M059J (cell line): ENCODE measurements at regions not wholly inside any gene's neighbourhood (a gene's known extent, or its start where the extent isn't known, plus 50 kb on each side); places are given as distances from the start of the nearest gene placed in this dataset.

Experiments
- DNase-seq: peaks from one replicate; pipeline ENCODE4 v3.0.0-alpha.2; 2012; ENCODE audit warnings: low read depth

GRCh38 chr10:108436096-108436495 is 1271.6 kb upstream of the SORCS1 start:
- DNase-seq = no peak

- peak; percentile 43 for DNase-seq
These were observed 1270.2 kb upstream of the SORCS1 start for GRCh38 chr10:108434559-108435252.

- DNase-seq = peak; percentile 44
These were observed 1262.6 kb upstream of the SORCS1 start for GRCh38 chr10:108427146-108427545.

GRCh38 chr10:108425283-108425964 is 1260.9 kb upstream of the SORCS1 start:
- no peak for DNase-seq

- DNase-seq = peak; percentile 42
These were observed 1260.2 kb upstream of the SORCS1 start for GRCh38 chr10:108424656-108425055.

- DNase-seq = no peak
These were observed 1257.8 kb upstream of the SORCS1 start for GRCh38 chr10:108422286-108422685.

- peak; percentile 16 for DNase-seq
These were observed 1256.8 kb upstream of the SORCS1 start for GRCh38 chr10:108421266-108421665.

GRCh38 chr10:108413954-108414353 is 1249.4 kb upstream of the SORCS1 start:
- DNase-seq = no peak

GRCh38 chr10:108412323-108412722 is 1247.8 kb upstream of the SORCS1 start:
- no peak for DNase-seq

GRCh38 chr10:108411894-108412293 is 1247.4 kb upstream of the SORCS1 start:
- no peak for DNase-seq

GRCh38 chr10:108411206-108411605 is 1246.7 kb upstream of the SORCS1 start:
- DNase-seq = peak; percentile 24

GRCh38 chr10:108410236-108410635 is 1245.7 kb upstream of the SORCS1 start:
- DNase-seq = no peak

GRCh38 chr10:108409306-108409705 is 1244.8 kb upstream of the SORCS1 start:
- DNase-seq = no peak

GRCh38 chr10:108404155-108404554 is 1239.6 kb upstream of the SORCS1 start:
- no peak for DNase-seq

- no peak for DNase-seq
These were observed 1235.0 kb upstream of the SORCS1 start for GRCh38 chr10:108399465-108399864.

- DNase-seq = peak; percentile 72
These were observed 1228.6 kb upstream of the SORCS1 start for GRCh38 chr10:108393089-108393488.

GRCh38 chr10:108392286-108392685 is 1227.8 kb upstream of the SORCS1 start:
- peak; percentile 32 for DNase-seq

- peak; percentile 49 for DNase-seq
These were observed 1224.2 kb upstream of the SORCS1 start for GRCh38 chr10:108388706-108389105.

GRCh38 chr10:108385963-108386362 is 1221.5 kb upstream of the SORCS1 start:
- no peak for DNase-seq

- DNase-seq = no peak
These were observed 1219.9 kb upstream of the SORCS1 start for GRCh38 chr10:108384378-108384777.

- DNase-seq = no peak
These were observed 1214.3 kb upstream of the SORCS1 start for GRCh38 chr10:108378779-108379178.

- DNase-seq = peak; percentile 28
These were observed 1211.2 kb upstream of the SORCS1 start for GRCh38 chr10:108375691-108376090.

- DNase-seq = no peak
These were observed 1210.5 kb upstream of the SORCS1 start for GRCh38 chr10:108374991-108375390.
